ENCODE measurements at regions not wholly inside any gene's neighbourhood (a gene's known extent, or its start where the extent isn't known, plus 50 kb on each side); places are given as distances from the start of the nearest gene placed in this dataset.

- no peak for DNase-seq (ENCODE audit: low spot score)
Measured at GRCh38 chr1:88145752-88146151, 538.3 kb upstream of the PKN2 start.

- no peak for DNase-seq (ENCODE audit: low spot score)
Measured at GRCh38 chr1:88149686-88150085, 534.4 kb upstream of the PKN2 start.

- DNase-seq (ENCODE audit: low spot score): no peak
Measured at GRCh38 chr1:88150330-88150729, 533.7 kb upstream of the PKN2 start.

GRCh38 chr1:88163187-88163586 is 520.9 kb upstream of the PKN2 start:
- DNase-seq (ENCODE audit: low spot score): no peak

GRCh38 chr1:88168126-88168525 is 515.9 kb upstream of the PKN2 start:
- DNase-seq (ENCODE audit: low spot score): no peak

GRCh38 chr1:88169139-88169538 is 514.9 kb upstream of the PKN2 start:
- DNase-seq (ENCODE audit: low spot score): no peak

GRCh38 chr1:88169939-88170338 is 514.1 kb upstream of the PKN2 start:
- no peak for DNase-seq (ENCODE audit: low spot score)

- no peak for DNase-seq (ENCODE audit: low spot score)
Measured at GRCh38 chr1:88175120-88175630, 508.9 kb upstream of the PKN2 start.

- no peak for DNase-seq (ENCODE audit: low spot score)
Measured at GRCh38 chr1:88175631-88176226, 508.3 kb upstream of the PKN2 start.

GRCh38 chr1:88179943-88180342 is 504.1 kb upstream of the PKN2 start:
- DNase-seq (ENCODE audit: low spot score): no peak

GRCh38 chr1:88180449-88181108 is 503.5 kb upstream of the PKN2 start:
- peak; percentile 83 for DNase-seq (ENCODE audit: low spot score)

- DNase-seq (ENCODE audit: low spot score): no peak
Measured at GRCh38 chr1:88186911-88187310, 497.2 kb upstream of the PKN2 start.

- no peak for DNase-seq (ENCODE audit: low spot score)
Measured at GRCh38 chr1:88188038-88188437, 496.0 kb upstream of the PKN2 start.

GRCh38 chr1:88189525-88189924 is 494.5 kb upstream of the PKN2 start:
- DNase-seq (ENCODE audit: low spot score): no peak

- DNase-seq (ENCODE audit: low spot score): no peak
Measured at GRCh38 chr1:88191917-88192316, 492.2 kb upstream of the PKN2 start.

GRCh38 chr1:88194542-88194941 is 489.5 kb upstream of the PKN2 start:
- DNase-seq (ENCODE audit: low spot score): no peak

GRCh38 chr1:88200545-88200944 is 483.5 kb upstream of the PKN2 start:
- no peak for DNase-seq (ENCODE audit: low spot score)

GRCh38 chr1:88204111-88204510 is 480.0 kb upstream of the PKN2 start:
- DNase-seq (ENCODE audit: low spot score): no peak

GRCh38 chr1:88204612-88205167 is 479.4 kb upstream of the PKN2 start:
- DNase-seq (ENCODE audit: low spot score): no peak

GRCh38 chr1:88208389-88208788 is 475.7 kb upstream of the PKN2 start:
- DNase-seq (ENCODE audit: low spot score): no peak

- DNase-seq (ENCODE audit: low spot score): no peak
Measured at GRCh38 chr1:88210103-88210787, 473.8 kb upstream of the PKN2 start.

GRCh38 chr1:88216441-88216840 is 467.6 kb upstream of the PKN2 start:
- DNase-seq (ENCODE audit: low spot score): no peak

GRCh38 chr1:88217386-88217785 is 466.7 kb upstream of the PKN2 start:
- DNase-seq (ENCODE audit: low spot score): no peak
